ENCODE measurements at regions not wholly inside any gene's neighbourhood (a gene's known extent, or its start where the extent isn't known, plus 50 kb on each side); places are given as distances from the start of the nearest gene placed in this dataset.

DNA sequence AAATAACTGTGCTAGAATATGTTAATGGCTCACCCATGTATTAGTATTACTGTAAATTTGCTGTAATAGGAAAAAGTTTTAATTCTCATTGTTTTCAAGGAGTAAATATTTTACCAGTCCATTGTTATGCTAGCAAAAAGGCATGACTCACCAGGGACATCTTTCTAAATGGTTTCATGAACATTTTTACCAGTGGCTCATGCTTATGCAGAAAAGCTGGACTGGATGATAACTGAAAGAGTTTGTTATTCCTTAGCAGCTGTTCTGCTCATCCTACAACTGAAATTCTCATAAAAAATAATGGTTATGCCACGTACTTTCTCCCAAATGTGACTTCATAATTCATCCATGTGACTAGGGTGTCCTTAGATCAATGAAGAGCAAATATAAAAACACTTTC lies 111.9 kb upstream of the PCDH18 start:
- TF ChIP-seq, protein P1, sequence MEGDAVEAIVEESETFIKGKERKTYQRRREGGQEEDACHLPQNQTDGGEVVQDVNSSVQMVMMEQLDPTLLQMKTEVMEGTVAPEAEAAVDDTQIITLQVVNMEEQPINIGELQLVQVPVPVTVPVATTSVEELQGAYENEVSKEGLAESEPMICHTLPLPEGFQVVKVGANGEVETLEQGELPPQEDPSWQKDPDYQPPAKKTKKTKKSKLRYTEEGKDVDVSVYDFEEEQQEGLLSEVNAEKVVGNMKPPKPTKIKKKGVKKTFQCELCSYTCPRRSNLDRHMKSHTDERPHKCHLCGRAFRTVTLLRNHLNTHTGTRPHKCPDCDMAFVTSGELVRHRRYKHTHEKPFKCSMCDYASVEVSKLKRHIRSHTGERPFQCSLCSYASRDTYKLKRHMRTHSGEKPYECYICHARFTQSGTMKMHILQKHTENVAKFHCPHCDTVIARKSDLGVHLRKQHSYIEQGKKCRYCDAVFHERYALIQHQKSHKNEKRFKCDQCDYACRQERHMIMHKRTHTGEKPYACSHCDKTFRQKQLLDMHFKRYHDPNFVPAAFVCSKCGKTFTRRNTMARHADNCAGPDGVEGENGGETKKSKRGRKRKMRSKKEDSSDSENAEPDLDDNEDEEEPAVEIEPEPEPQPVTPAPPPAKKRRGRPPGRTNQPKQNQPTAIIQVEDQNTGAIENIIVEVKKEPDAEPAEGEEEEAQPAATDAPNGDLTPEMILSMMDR (IDR thresholded peaks at IDR 0.05; ENCODE audit: insufficient read depth, low read length, missing control alignments): no peak
- H3K4me3 ChIP-seq (ENCODE audit: low read depth, low read length): no peak overlapping the region
- ChIA-PET POLR2A (no interaction called here), CTCF (no interaction called here)
- no peak for DNase-seq (ENCODE audit: low read depth, low spot score)

DNA sequence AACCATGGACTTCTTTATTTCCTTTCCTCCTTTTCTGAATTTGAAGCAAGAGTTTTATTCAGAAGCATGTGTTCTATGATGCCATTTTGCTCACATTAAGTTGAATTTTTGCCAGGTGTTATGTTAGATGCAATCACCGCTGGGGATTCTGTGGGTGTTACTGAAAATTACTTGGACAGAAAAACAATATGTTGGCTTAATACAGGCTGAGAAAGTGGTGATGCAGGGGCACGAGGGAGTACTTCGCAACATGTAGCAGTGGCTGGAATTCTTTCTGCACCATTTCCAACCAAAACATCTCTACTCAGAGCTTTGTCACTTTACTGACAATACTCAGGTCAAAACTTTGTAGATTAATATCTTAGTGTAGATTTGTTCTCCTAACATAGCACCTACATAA lies 109.2 kb upstream of the PCDH18 start:
- no peak overlapping the region for H3K4me3 ChIP-seq (ENCODE audit: low read depth, low read length)
- TF ChIP-seq, protein P1 (IDR thresholded peaks at IDR 0.05; ENCODE audit: insufficient read depth, low read length, missing control alignments): no peak
- ChIA-PET POLR2A (no interaction called here), CTCF (no interaction called here)
- no peak for DNase-seq (ENCODE audit: low read depth, low spot score)

DNA sequence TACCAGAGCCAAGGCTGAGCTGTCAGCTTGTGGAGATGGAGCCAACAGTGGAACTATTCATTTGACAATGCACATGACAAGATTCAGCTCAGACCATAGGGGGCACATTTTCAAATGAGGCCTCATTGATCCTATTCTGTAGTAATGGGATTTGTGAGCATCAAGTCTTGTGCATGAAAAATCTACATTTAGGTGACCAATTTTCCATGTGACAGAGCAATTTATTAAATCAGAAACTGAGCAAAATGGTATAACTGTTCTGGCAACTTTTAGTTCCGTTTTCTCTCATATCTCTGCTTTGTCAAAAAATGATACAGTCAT lies 108.5 kb upstream of the PCDH18 start:
- TF ChIP-seq, protein P1 (IDR thresholded peaks at IDR 0.05; ENCODE audit: insufficient read depth, low read length, missing control alignments): no peak
- CTCF ChIA-PET: no interaction called here
- POLR2A ChIA-PET: no interaction called here
- no peak overlapping the region for H3K4me3 ChIP-seq (ENCODE audit: low read depth, low read length)
- no peak for DNase-seq (ENCODE audit: low read depth, low spot score)

DNA sequence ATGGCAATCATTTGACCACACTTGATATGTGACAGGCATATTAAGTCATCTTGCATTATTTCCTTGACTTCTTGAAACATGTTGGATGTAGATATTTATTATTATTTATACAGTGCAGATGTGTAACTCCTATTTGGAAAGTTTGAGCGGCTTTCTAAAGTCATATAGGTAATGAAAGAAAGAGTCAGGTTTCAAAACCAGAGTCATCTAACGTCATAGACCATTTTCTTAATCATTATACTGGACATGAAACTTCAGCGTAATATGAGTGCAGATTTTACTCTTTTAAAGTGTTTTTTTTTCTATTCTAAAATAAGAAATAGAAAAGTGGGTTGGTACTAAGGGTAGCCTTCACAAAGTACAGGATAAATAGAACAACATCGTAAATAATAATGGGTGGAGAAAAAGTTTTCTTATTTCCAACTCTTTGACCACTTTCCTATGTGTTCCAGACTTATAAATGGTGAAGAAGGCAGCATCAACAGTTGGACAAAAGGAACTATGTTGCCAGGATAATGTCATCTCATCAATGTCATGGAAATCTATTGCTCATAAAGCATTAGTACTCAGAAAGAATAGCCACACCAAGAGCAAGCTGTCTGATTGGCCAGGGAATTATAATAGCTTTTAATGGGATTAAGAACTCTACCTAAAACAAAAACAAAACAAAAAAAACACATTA lies 108.0 kb upstream of the PCDH18 start:
- POLR2A ChIA-PET: no interaction called here
- TF ChIP-seq, protein P1 (IDR thresholded peaks at IDR 0.05; ENCODE audit: insufficient read depth, low read length, missing control alignments): no peak
- no peak overlapping the region for H3K4me3 ChIP-seq (ENCODE audit: low read depth, low read length)
- DNase-seq (ENCODE audit: low read depth, low spot score): no peak
- CTCF ChIA-PET: no interaction called here

DNA sequence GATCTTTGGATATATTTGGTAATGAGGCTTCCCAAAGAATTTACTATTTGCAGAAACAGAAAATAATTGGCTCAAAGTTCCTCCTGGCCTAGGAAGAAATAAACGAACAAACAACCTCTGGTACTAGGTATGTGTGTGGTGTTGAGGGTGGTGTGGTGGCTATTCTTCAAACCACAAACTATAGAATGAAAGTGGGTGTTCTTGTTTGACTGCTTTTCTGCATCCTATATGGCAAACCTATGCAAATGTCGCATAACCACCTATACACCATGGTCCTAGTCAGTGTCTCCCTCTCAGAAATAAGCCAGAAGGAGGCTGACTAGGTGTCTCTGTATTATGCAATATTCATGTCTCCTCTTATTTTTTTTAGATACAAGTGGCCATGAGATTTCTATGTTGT lies 106.6 kb upstream of the PCDH18 start:
- CTCF ChIA-PET: no interaction called here
- TF ChIP-seq, protein P1 (IDR thresholded peaks at IDR 0.05; ENCODE audit: insufficient read depth, low read length, missing control alignments): no peak
- POLR2A ChIA-PET: no interaction called here
- H3K4me3 ChIP-seq (ENCODE audit: low read depth, low read length): no peak overlapping the region
- no peak for DNase-seq (ENCODE audit: low read depth, low spot score)

DNA sequence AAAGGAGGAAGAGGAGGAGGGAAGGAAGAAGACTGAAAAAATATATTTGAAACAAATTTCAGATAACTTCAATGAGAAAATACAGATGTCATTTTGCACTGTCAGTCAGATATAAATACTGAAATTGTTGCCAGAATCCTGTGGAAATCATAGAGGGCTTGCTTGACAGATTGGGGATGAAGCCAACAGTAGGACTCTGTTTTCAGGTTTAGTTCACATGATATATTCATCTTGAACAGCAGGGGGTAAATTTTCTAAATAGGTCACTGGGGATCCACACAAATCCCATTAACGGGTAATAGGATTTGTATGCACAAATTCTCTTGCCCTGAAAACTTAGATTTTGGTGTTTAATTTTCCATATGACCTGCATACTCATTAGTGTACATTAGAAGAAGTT lies 103.3 kb upstream of the PCDH18 start:
- no peak for DNase-seq (ENCODE audit: low read depth, low spot score)
- no peak overlapping the region for H3K4me3 ChIP-seq (ENCODE audit: low read depth, low read length)
- ChIA-PET CTCF (no interaction called here), POLR2A (no interaction called here)
- TF ChIP-seq, protein P1 (IDR thresholded peaks at IDR 0.05; ENCODE audit: insufficient read depth, low read length, missing control alignments): no peak
